Nephron (organoid): ENCODE measurements at regions not wholly inside any gene's neighbourhood (a gene's known extent, or its start where the extent isn't known, plus 50 kb on each side); places are given as distances from the start of the nearest gene placed in this dataset.
A peak's percentile ranks its signal among the peaks of the same experiment; 100 is the strongest.

Experiments used
- H3K27ac Mint-ChIP-seq, 3 experiments: 2 replicates each; pipeline ENCODE4 v1.8.0; 2020; ENCODE audit warnings: mixed read lengths in 3 of 3, mild to moderate bottlenecking in 2 of 3, moderate library complexity in 1 of 3
- H3K27me3 Mint-ChIP-seq: 2 replicates; pipeline ENCODE4 v1.8.0; 2021; ENCODE audit warnings: low read depth, mild to moderate bottlenecking, moderate library complexity, mixed read lengths
- H3K36me3 Mint-ChIP-seq: 2 replicates; pipeline ENCODE4 v1.8.0; 2020; ENCODE audit warnings: low read depth, mixed read lengths
- H3K4me1 Mint-ChIP-seq: 2 replicates; pipeline ENCODE4 v1.8.0; 2020; ENCODE audit warnings: mixed read lengths
- H3K4me3 Mint-ChIP-seq, 3 experiments: 2 replicates each; pipeline ENCODE4 v1.8.0; 2020; ENCODE audit warnings: mild to moderate bottlenecking in 3 of 3, mixed read lengths in 3 of 3, moderate library complexity in 2 of 3
- H3K9me3 Mint-ChIP-seq: 2 replicates; pipeline ENCODE4 v1.8.0; 2020; ENCODE audit warnings: mixed read lengths
- TF ChIP-seq, protein P1 (sequence below), 3 experiments: fragments of 200-600 bp; sonication (generic); IDR thresholded peaks; one replicate each; pipeline ENCODE4 v1.5.0; 2021; ENCODE audit warnings: antibody characterized with exemption in 3 of 3; ENCODE audit not compliant: unreplicated experiment in 3 of 3

DNA sequence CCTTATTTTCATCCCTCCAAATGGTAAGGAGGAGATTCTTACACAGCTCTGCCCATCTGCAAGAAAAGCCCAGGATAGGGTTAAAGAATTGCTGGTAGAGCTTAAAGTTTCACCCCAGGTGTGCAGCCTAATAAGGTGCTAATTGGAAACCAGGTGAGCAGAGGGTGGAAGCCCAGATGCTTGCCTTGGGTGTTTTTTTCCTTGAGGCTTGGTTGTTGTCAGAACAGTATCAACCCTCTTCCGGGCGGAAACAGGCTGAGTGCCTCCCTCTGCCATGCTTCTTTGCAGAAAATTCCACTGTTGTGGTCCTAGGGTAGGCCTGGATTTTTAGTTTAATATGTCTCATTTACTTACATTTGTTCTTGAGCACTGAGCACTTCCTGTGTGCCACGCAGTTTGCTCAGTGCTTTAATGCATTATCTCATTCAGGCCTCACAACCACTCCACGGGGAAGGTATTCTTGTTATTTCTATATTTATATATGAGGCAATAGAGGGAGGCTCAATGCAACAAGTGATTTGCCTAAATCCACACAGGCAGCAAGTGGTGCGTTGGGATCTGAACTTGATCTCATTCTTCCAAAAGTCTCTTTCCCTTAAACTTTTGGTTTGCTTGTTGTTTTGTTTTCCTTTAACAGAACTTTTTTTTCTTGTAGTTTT lies 115.0 kb upstream of the LRIG1 start:
- Mint-ChIP-seq H3K27ac (no peak overlapping the region), H3K4me1 (peaks cover 16% of the 10 kb centered on the region), H3K36me3 (no peaks in the 10 kb centered on the region), H3K9me3 (no peaks in the 10 kb centered on the region), H3K4me3 (no peak overlapping the region), H3K27me3 (no peaks in the 10 kb centered on the region)
- TF ChIP-seq, protein P1, sequence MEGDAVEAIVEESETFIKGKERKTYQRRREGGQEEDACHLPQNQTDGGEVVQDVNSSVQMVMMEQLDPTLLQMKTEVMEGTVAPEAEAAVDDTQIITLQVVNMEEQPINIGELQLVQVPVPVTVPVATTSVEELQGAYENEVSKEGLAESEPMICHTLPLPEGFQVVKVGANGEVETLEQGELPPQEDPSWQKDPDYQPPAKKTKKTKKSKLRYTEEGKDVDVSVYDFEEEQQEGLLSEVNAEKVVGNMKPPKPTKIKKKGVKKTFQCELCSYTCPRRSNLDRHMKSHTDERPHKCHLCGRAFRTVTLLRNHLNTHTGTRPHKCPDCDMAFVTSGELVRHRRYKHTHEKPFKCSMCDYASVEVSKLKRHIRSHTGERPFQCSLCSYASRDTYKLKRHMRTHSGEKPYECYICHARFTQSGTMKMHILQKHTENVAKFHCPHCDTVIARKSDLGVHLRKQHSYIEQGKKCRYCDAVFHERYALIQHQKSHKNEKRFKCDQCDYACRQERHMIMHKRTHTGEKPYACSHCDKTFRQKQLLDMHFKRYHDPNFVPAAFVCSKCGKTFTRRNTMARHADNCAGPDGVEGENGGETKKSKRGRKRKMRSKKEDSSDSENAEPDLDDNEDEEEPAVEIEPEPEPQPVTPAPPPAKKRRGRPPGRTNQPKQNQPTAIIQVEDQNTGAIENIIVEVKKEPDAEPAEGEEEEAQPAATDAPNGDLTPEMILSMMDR (IDR thresholded peaks at IDR 0.05; ENCODE audit: unreplicated experiment in 3 of 3), result no peak

DNA sequence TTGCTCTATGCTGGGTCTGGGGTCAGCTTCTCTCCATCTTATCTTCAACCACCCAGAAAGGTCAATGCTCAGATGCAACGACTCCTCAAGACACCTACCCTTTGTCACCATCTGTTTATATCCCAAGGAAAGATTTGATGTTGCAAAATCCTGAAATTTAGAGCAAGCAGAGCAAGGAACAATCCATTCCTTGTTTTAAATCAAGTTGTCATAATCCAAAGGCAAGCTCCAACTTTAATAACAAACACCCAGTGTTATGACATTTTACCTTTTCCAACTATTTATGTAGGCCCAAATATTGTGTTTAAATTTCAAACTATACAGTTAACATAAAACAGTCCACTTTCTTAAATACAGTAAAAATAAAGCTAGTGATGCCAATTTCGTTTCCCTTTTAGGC lies 116.5 kb upstream of the LRIG1 start:
- H3K4me3 Mint-ChIP-seq, result no peak overlapping the region
- H3K36me3 Mint-ChIP-seq, result no peaks in the 10 kb centered on the region
- TF ChIP-seq, protein P1 (IDR thresholded peaks at IDR 0.05; ENCODE audit: unreplicated experiment in 3 of 3), result no peak
- no peaks in the 10 kb centered on the region for H3K9me3 Mint-ChIP-seq
- no peaks in the 10 kb centered on the region for H3K27me3 Mint-ChIP-seq
- H3K27ac Mint-ChIP-seq, result no peak overlapping the region
- peaks cover 16% of the 10 kb centered on the region for H3K4me1 Mint-ChIP-seq

DNA sequence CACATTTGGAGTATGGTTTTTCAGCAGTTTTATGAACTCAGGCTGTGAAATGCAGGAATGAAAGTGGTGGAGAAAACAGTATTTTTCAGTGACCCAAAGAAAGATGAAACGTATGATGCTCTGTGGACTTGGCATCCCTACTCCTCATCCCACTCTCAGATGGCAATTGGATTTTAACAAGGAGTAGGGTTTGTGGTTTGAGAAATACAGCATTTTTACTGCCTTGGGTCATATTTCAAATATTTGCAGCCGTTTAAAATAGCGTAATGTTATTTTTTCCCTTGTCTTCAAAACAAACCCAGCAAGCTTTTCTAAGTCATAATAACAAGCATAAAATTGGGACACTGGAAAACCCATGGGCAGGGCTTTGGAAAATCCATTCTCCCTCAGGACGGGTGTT lies 117.2 kb upstream of the LRIG1 start:
- TF ChIP-seq, protein P1 (IDR thresholded peaks at IDR 0.05; ENCODE audit: unreplicated experiment in 3 of 3), result no peak
- Mint-ChIP-seq H3K27ac (no peak overlapping the region), H3K4me3 (no peak overlapping the region), H3K4me1 (peaks cover 16% of the 10 kb centered on the region), H3K27me3 (no peaks in the 10 kb centered on the region), H3K9me3 (no peaks in the 10 kb centered on the region), H3K36me3 (no peaks in the 10 kb centered on the region)

DNA sequence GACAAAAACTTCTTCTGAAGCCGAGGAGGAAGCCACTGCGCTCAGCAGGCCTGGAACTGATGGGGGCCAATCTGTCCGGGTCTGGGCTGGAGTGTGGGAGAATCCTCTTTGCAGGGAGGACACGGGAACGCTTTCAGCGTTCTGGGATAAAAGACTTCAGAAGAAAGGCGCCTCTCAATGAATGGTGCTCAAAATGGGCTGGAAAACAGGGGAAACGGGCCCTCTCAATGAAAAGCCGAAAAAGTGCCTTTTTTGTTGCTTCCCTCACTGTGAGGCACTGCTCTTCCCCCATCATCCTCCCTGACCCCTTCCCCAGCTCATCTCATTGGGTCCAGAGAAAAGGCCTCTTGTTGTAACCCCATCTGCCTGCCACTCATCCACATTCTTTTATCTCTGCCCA lies 119.5 kb upstream of the LRIG1 start:
- Mint-ChIP-seq H3K27ac (peak overlapping the region in 2 of 3 experiments; percentile 22 to 29), H3K27me3 (no peaks in the 10 kb centered on the region), H3K9me3 (no peaks in the 10 kb centered on the region), H3K4me3 (no peak overlapping the region), H3K4me1 (peaks cover 19% of the 10 kb centered on the region), H3K36me3 (no peaks in the 10 kb centered on the region)
- TF ChIP-seq, protein P1 (IDR thresholded peaks at IDR 0.05; ENCODE audit: unreplicated experiment in 3 of 3), result no peak

DNA sequence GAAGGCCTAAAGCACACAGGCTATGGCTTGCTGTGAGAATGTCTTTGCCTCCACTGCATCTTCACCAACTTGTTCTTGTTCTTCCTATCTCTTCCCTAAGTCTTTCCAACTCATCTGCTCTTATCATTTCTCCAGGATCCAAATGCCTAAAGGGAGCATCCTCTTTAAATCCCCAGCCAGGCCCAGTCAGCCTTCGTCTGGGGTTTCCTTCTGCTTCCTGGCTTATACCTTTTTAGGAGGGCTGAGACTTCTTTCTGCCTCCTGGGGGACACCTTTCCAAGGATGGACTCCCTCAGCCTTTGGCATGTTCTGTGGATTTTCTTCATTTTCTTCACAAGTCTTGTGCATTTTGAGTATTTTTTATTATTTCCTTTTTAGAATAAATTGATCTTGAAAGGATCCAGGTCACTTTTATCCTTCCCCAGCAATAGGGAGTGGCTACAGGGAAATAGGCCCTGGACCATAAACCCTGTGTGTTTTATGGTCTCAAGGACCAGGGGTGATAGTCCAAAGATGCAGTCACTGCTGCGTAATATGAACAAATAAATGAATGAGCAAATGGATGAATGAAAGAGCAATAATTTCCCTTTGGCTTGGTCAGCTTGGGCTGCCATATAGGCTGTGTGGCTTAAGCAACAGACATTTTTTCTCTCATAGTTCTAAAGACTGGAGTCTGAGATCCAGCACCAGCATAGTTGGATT lies 122.1 kb upstream of the LRIG1 start:
- Mint-ChIP-seq H3K4me1 (peaks cover 24% of the 10 kb centered on the region), H3K36me3 (no peaks in the 10 kb centered on the region), H3K27ac (peak overlapping the region in 1 of 3 experiments; percentile 47), H3K4me3 (no peak overlapping the region), H3K27me3 (no peaks in the 10 kb centered on the region), H3K9me3 (no peaks in the 10 kb centered on the region)
- TF ChIP-seq, protein P1 (IDR thresholded peaks at IDR 0.05; ENCODE audit: unreplicated experiment in 3 of 3), result no peak
